Stimulated activated CD4-positive, alpha-beta T cell treated with anti-CD3 and anti-CD28 coated beads, Interleukin-2, amount 100 ng/mL, for 48 hours (primary cell): ENCODE measurements at regions not wholly inside any gene's neighbourhood (a gene's known extent, or its start where the extent isn't known, plus 50 kb on each side); places are given as distances from the start of the nearest gene placed in this dataset.
"Not testable (repeated sequence)": the region's sequence is repeated elsewhere in the genome, so short reads cannot be mapped to it uniquely, and the experiment has no call there.

ENCODE experiments used
- DNase-seq, 2 donors: peaks; one replicate each; pipeline ENCODE4 v3.0.0-alpha.2; 2020

- DNase-seq: no peak
Measured at GRCh38 chr21:14677013-14677412, 130.9 kb upstream of the SAMSN1 start.

- DNase-seq: no peak
Measured at GRCh38 chr21:14675774-14676530, 129.8 kb upstream of the SAMSN1 start.

- no peak for DNase-seq
Measured at GRCh38 chr21:14673649-14674048, 127.5 kb upstream of the SAMSN1 start.

- no peak for DNase-seq
Measured at GRCh38 chr21:14672466-14672865, 126.4 kb upstream of the SAMSN1 start.

GRCh38 chr21:14670409-14670808, 124.3 kb upstream of the SAMSN1 start:
- DNase-seq: no peak

- DNase-seq: not testable (repeated sequence)
Measured at GRCh38 chr21:14669092-14669491, 123.0 kb upstream of the SAMSN1 start.

- DNase-seq: no peak
Measured at GRCh38 chr21:14657241-14658008, 111.3 kb upstream of the SAMSN1 start.

GRCh38 chr21:14646893-14647292, 100.8 kb upstream of the SAMSN1 start:
- no peak for DNase-seq

- no peak for DNase-seq
Measured at GRCh38 chr21:14645702-14646101, 99.6 kb upstream of the SAMSN1 start.

- DNase-seq: no peak
Measured at GRCh38 chr21:14632359-14632758, 86.2 kb upstream of the SAMSN1 start.

- no peak for DNase-seq
Measured at GRCh38 chr21:14630556-14631069, 84.5 kb upstream of the SAMSN1 start.

GRCh38 chr21:14629461-14629860, 83.3 kb upstream of the SAMSN1 start:
- no peak for DNase-seq

- not testable (repeated sequence) for DNase-seq
Measured at GRCh38 chr21:14623079-14623478, 77.0 kb upstream of the SAMSN1 start.

- no peak for DNase-seq
Measured at GRCh38 chr21:14620152-14620551, 74.0 kb upstream of the SAMSN1 start.

GRCh38 chr21:14617871-14618270, 71.8 kb upstream of the SAMSN1 start:
- DNase-seq: no peak

GRCh38 chr21:14617040-14617393, 70.9 kb upstream of the SAMSN1 start:
- DNase-seq: no peak

GRCh38 chr21:14616380-14617039, 70.4 kb upstream of the SAMSN1 start:
- DNase-seq: no peak

GRCh38 chr21:14615359-14615974, 69.4 kb upstream of the SAMSN1 start:
- no peak for DNase-seq

- no peak for DNase-seq
Measured at GRCh38 chr21:14614287-14614686, 68.2 kb upstream of the SAMSN1 start.

- DNase-seq: no peak
Measured at GRCh38 chr21:14613486-14614224, 67.5 kb upstream of the SAMSN1 start.

GRCh38 chr21:14610119-14610518, 64.0 kb upstream of the SAMSN1 start:
- not testable (repeated sequence) for DNase-seq

- no peak for DNase-seq
Measured at GRCh38 chr21:14609274-14609673, 63.2 kb upstream of the SAMSN1 start.
